ENCODE measurements at regions not wholly inside any gene's neighbourhood (a gene's known extent, or its start where the extent isn't known, plus 50 kb on each side); places are given as distances from the start of the nearest gene placed in this dataset.

DNA sequence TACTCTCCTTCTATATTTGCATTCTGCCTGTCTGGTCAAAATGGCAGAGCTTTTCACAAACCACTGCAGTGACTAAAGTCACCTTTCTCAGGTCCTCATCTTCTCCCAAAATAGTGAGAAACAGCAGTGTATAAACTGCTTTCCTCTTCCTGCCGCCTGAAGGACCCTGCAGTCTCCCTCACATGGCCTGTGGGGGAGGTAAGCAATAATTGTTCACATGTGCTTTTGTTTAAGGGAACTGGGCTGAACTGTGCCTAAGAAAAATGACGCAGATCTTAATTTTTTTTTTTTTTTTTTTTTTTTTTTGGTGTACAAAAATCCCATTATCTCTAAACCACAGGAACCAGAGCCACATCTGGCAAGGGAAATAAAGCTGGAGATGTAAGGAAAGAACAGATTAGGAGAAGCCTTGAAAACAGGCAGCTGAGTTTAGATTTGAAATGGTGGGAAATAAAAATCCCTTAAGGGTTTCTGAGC is 131.7 kb upstream of the VLDLR start:
- intact Hi-C loops (cut with micrococcal nuclease), result loop anchor here (5.0 to 10.0 kb wide), 5 partner anchors 67 to 345 kb away; no protein-coding TSS in a partner anchor
- DNase-seq (peak; percentile 60), ATAC-seq (ENCODE audit: low read depth) (no peak)
- no peak overlapping the region for H2BK20ac ChIP-seq (ENCODE audit: low read depth, low read length)
- no peak overlapping the region for H2AFZ ChIP-seq (replicated peaks; ENCODE audit: low read length, poor library complexity)
- WGBS, 2 experiments (ENCODE audit: extremely low coverage in 2 of 2, insufficient read length in 1 of 2), result no CpG with 5 or more reads among the region's 2 CpGs
- H3K9ac ChIP-seq (ENCODE audit: low read depth, low read length), result no peak overlapping the region
- no peak overlapping the region for H3K56ac ChIP-seq (ENCODE audit: extremely low read depth, insufficient read depth, low read length)
- no peak overlapping the region for H3K4me3 ChIP-seq (ENCODE audit: insufficient read depth, low read depth, low read length)
- peak overlapping the region; percentile 63 for H3K18ac ChIP-seq (ENCODE audit: low read depth, low read length)
- no peaks in the 10 kb centered on the region; the same call in 1 of the 2 replicates for H4K20me1 ChIP-seq (ENCODE audit: insufficient read depth, low read length)
- H2BK5ac ChIP-seq (ENCODE audit: low read depth, low read length, poor library complexity, severe bottlenecking), result no peak overlapping the region
- no peak overlapping the region for H2BK15ac ChIP-seq (ENCODE audit: low read depth, low read length)
- BruUV-seq (replicated peaks), result no TSS peak
- H2AK5ac ChIP-seq (ENCODE audit: low read depth, low read length), result no peak overlapping the region
- no peaks in the 10 kb centered on the region; the same call in 1 of the 2 replicates for H3K9me1 ChIP-seq (ENCODE audit: insufficient read depth, low read length)
- no peak overlapping the region for H3K4ac ChIP-seq (ENCODE audit: low read depth, low read length)
- no peak overlapping the region for H4K8ac ChIP-seq (ENCODE audit: low read depth in 2 of 2, low read length in 2 of 2)
- no peaks in the 10 kb centered on the region for H3K36me3 ChIP-seq (ENCODE audit: control insufficient read depth, insufficient read depth, low read length)
- CTCF ChIA-PET, result interaction anchor here (0.7 kb wide), 1 partner anchor 14 kb away, joined by 3 read pairs; no protein-coding TSS in a partner anchor
- H4K5ac ChIP-seq (ENCODE audit: low read depth, low read length), result no peak overlapping the region
- dilution Hi-C loops (cut with HindIII; ENCODE audit: low sequenced_read_pairs, unreplicated experiment), result no loop called here
- no peaks in the 10 kb centered on the region for H3K79me1 ChIP-seq (ENCODE audit: low read depth in 1 of 2, low read length in 2 of 2)
- H3K23ac ChIP-seq (ENCODE audit: low read depth, low read length), result no peak overlapping the region
- H2AK9ac ChIP-seq (replicated peaks; ENCODE audit: low read depth, low read length, poor library complexity), result no peak overlapping the region
- H3K9me3 ChIP-seq (ENCODE audit: control insufficient read depth, insufficient read depth, low read length), result no peaks in the 10 kb centered on the region
- in situ Hi-C loops (cut with MboI; ENCODE audit: low sequenced_read_pairs), result no loop called here
- H3K14ac ChIP-seq (replicated peaks; ENCODE audit: low read depth, low read length), result no peak overlapping the region
- POLR2A ChIA-PET (ENCODE audit: unreplicated experiment), result no interaction called here
- no peaks in the 10 kb centered on the region for H3K27me3 ChIP-seq (ENCODE audit: control insufficient read depth, insufficient read depth, low read length)
- H3K4me2 ChIP-seq (ENCODE audit: low read depth, low read length), result no peak overlapping the region; the same call in 1 of the 2 replicates
- TF ChIP-seq, protein P1, sequence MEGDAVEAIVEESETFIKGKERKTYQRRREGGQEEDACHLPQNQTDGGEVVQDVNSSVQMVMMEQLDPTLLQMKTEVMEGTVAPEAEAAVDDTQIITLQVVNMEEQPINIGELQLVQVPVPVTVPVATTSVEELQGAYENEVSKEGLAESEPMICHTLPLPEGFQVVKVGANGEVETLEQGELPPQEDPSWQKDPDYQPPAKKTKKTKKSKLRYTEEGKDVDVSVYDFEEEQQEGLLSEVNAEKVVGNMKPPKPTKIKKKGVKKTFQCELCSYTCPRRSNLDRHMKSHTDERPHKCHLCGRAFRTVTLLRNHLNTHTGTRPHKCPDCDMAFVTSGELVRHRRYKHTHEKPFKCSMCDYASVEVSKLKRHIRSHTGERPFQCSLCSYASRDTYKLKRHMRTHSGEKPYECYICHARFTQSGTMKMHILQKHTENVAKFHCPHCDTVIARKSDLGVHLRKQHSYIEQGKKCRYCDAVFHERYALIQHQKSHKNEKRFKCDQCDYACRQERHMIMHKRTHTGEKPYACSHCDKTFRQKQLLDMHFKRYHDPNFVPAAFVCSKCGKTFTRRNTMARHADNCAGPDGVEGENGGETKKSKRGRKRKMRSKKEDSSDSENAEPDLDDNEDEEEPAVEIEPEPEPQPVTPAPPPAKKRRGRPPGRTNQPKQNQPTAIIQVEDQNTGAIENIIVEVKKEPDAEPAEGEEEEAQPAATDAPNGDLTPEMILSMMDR (conservative IDR thresholded peaks at IDR 0.05; ENCODE audit: low read depth, low read length), result no peak
- TF ChIP-seq MXI1 (IDR thresholded peaks at IDR 0.05; ENCODE audit: borderline replicate concordance, low read depth, low read length) (no peak), MAZ (IDR thresholded peaks at IDR 0.05; ENCODE audit: borderline replicate concordance, low read depth, low read length) (no peak), NFE2L2 (IDR thresholded peaks at IDR 0.05; ENCODE audit: low read depth, low read length) (no peak)
- H2BK120ac ChIP-seq (ENCODE audit: low read depth, low read length), result no peak overlapping the region
- H3K4me1 ChIP-seq (ENCODE audit: control insufficient read depth, insufficient read depth, low read length), result peaks cover 5% of the 10 kb centered on the region
- no peak overlapping the region for H4K91ac ChIP-seq (ENCODE audit: insufficient read depth, low read depth, low read length)
- H3K27ac ChIP-seq (ENCODE audit: insufficient read depth, low read length), result no peak overlapping the region

Measured in IMR-90 (cell line).